ENCODE measurements at regions not wholly inside any gene's neighbourhood (a gene's known extent, or its start where the extent isn't known, plus 50 kb on each side); places are given as distances from the start of the nearest gene placed in this dataset.

GRCh38 chr12:24478254-24478653 lies 470.6 kb downstream of the BCAT1 start:
- TF ChIP-seq CTCF (IDR thresholded peaks at IDR 0.05; ENCODE audit: low read depth, low read length), result no peak
- H3K4me3 ChIP-seq (ENCODE audit: low read depth, low read length), result no peak overlapping the region

- TF ChIP-seq CTCF (IDR thresholded peaks at IDR 0.05; ENCODE audit: low read depth, low read length), result no peak
- H3K4me3 ChIP-seq (ENCODE audit: low read depth, low read length), result no peak overlapping the region
Measured at GRCh38 chr12:24476310-24476709, 472.6 kb downstream of the BCAT1 start.

- no peak overlapping the region for H3K4me3 ChIP-seq (ENCODE audit: low read depth, low read length)
- no peak for TF ChIP-seq CTCF (IDR thresholded peaks at IDR 0.05; ENCODE audit: low read depth, low read length)
Measured at GRCh38 chr12:24475337-24475736, 473.6 kb downstream of the BCAT1 start.

- no peak for TF ChIP-seq CTCF (IDR thresholded peaks at IDR 0.05; ENCODE audit: low read depth, low read length)
- no peak overlapping the region for H3K4me3 ChIP-seq (ENCODE audit: low read depth, low read length)
Measured at GRCh38 chr12:24473097-24473496, 475.8 kb downstream of the BCAT1 start.

- no peak for TF ChIP-seq CTCF (IDR thresholded peaks at IDR 0.05; ENCODE audit: low read depth, low read length)
- H3K4me3 ChIP-seq (ENCODE audit: low read depth, low read length), result no peak overlapping the region
Measured at GRCh38 chr12:24470050-24470449, 478.9 kb downstream of the BCAT1 start.

- no peak overlapping the region for H3K4me3 ChIP-seq (ENCODE audit: low read depth, low read length)
- TF ChIP-seq CTCF (IDR thresholded peaks at IDR 0.05; ENCODE audit: low read depth, low read length), result no peak
Measured at GRCh38 chr12:24469089-24469488, 479.8 kb downstream of the BCAT1 start.

GRCh38 chr12:24467226-24467625 lies 481.7 kb downstream of the BCAT1 start:
- H3K4me3 ChIP-seq (ENCODE audit: low read depth, low read length), result no peak overlapping the region
- no peak for TF ChIP-seq CTCF (IDR thresholded peaks at IDR 0.05; ENCODE audit: low read depth, low read length)
